ENCODE measurements at regions not wholly inside any gene's neighbourhood (a gene's known extent, or its start where the extent isn't known, plus 50 kb on each side); places are given as distances from the start of the nearest gene placed in this dataset.

DNA sequence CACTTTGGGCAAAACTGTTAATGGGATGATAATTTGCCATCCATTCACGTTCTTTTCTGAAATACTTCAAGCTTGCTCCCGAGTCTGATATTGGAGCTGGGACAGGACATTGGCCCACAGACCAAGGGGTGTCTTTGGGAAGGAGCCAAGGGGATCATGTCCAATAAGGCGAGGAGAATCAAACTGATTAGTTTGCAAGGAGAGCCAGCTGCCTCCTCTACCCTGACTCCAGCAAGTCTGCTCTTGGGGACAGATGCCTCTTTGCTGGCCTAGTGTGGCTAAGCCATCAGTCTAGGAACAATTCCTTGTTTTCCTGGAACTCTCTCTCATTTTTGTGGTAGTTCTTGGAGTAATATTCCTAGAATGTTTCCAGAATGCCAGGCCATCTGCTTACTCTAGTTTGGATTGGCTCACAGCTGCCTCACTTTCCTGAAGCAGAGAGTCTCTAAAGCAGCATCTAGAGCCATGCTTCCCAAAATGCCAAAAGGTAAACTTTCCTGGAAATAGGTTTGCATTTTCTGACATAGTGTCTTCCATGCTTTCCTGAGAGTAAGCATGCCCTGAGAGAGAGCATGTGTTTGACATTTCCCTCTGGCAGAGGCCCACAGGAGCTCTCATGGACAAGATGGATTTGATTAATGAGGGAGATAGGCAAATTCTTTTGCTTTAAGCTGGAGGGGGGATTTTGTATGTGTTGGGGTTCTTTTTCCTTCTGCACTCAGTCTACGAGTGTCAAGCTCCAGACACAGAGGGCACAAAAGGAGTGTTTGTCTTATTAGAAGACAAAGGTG lies 145.6 kb downstream of the GDAP2 start:
- in situ Hi-C loops (cut with MboI; ENCODE audit: low sequenced_read_pairs, unreplicated experiment), result no loop called here
- no peak for DNase-seq (ENCODE audit: low spot score)
- TF ChIP-seq, protein P1, sequence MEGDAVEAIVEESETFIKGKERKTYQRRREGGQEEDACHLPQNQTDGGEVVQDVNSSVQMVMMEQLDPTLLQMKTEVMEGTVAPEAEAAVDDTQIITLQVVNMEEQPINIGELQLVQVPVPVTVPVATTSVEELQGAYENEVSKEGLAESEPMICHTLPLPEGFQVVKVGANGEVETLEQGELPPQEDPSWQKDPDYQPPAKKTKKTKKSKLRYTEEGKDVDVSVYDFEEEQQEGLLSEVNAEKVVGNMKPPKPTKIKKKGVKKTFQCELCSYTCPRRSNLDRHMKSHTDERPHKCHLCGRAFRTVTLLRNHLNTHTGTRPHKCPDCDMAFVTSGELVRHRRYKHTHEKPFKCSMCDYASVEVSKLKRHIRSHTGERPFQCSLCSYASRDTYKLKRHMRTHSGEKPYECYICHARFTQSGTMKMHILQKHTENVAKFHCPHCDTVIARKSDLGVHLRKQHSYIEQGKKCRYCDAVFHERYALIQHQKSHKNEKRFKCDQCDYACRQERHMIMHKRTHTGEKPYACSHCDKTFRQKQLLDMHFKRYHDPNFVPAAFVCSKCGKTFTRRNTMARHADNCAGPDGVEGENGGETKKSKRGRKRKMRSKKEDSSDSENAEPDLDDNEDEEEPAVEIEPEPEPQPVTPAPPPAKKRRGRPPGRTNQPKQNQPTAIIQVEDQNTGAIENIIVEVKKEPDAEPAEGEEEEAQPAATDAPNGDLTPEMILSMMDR (IDR thresholded peaks at IDR 0.05; ENCODE audit: borderline replicate concordance, control extremely low read depth, extremely low read depth, insufficient read depth, missing control alignments), result no peak

DNA sequence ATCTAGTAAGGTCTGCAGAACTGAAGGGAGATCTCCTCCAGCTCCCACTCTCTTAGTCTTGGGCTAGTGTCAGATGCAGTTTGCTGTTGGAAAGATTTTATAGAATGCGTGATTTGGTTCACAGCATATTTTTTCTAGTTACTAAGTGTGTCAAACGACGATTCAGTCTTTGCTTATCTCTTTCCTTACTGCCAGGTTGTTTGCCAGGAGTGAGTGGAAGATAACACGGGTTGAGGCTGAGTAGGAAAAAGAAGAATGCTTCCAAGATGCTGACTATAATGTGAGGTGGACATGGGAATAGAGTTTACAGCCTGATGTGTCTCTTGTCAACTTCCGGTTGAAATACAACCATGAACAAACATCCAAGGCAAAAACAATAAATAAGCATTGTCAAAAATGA lies 141.4 kb downstream of the GDAP2 start:
- in situ Hi-C loops (cut with MboI; ENCODE audit: low sequenced_read_pairs, unreplicated experiment), result no loop called here

DNA sequence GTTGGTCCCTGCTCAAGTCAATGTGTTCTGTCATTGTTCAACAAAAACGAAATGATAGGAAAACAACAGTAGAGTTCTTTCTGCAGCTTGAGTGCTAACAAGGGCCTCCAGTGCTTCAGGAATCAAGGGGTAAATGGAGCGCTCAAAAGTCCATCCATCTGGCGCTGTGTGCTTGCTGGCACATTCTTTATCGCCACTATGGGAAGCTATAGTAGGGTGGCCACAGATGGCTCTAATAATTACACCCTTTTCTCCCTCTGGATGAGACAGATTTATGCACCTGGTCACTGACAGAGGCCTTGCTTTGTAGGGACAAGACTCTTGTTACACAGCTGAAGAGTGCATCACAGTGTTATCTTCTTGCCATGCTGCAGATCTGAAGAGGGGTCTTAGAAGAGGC lies 136.0 kb downstream of the GDAP2 start:
- in situ Hi-C loops (cut with MboI; ENCODE audit: low sequenced_read_pairs, unreplicated experiment), result no loop called here
- no peak for DNase-seq (ENCODE audit: low spot score)
- TF ChIP-seq, protein P1 (IDR thresholded peaks at IDR 0.05; ENCODE audit: borderline replicate concordance, control extremely low read depth, extremely low read depth, insufficient read depth, missing control alignments), result no peak

More for the DNA sequence above, 141.4 kb downstream of the GDAP2 start:
- no peak for DNase-seq (ENCODE audit: low spot score)
- TF ChIP-seq, protein P1 (IDR thresholded peaks at IDR 0.05; ENCODE audit: borderline replicate concordance, control extremely low read depth, extremely low read depth, insufficient read depth, missing control alignments), result no peak

DNA sequence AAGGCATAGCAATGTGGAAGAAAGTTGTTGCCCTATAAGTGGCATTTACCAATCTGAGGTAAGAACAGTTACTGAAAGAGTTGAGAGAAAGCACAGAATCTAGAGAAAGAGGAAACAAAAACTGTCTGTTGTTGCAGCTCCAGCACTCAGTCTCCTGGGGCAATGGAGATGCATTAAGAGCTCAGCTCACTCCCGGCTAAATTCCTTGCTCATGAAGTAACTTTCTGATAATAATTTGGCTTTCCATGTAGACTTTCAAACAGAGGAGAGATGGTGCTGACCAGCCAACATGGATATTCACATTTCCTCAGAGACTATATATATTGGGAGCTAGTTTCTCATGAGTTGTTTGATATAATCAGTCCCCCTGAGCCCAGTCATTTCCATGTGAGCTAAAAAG lies 135.3 kb downstream of the GDAP2 start:
- no peak for DNase-seq (ENCODE audit: low spot score)
- TF ChIP-seq, protein P1 (IDR thresholded peaks at IDR 0.05; ENCODE audit: borderline replicate concordance, control extremely low read depth, extremely low read depth, insufficient read depth, missing control alignments), result no peak
- in situ Hi-C loops (cut with MboI; ENCODE audit: low sequenced_read_pairs, unreplicated experiment), result no loop called here

DNA sequence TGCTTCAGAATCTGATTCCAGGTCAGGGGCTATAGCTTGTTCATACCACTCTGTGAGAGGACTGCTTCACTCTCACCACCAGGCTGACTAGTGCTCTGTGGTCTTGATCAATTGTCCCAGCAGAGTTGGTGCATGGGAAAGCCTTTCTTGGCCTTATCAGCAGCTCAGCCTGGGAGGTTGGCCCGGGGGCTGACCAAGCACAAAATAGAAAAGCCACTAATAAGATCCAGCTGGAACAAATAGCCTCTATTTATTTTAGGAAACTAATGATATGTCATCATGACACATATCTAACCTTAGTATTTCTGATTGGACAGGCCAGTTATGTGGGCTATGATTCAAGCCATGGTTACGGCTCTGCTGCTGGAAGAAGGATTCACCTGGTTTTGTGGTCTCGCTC lies 134.2 kb downstream of the GDAP2 start:
- in situ Hi-C loops (cut with MboI; ENCODE audit: low sequenced_read_pairs, unreplicated experiment), result no loop called here
- no peak for DNase-seq (ENCODE audit: low spot score)
- TF ChIP-seq, protein P1 (IDR thresholded peaks at IDR 0.05; ENCODE audit: borderline replicate concordance, control extremely low read depth, extremely low read depth, insufficient read depth, missing control alignments), result no peak

DNA sequence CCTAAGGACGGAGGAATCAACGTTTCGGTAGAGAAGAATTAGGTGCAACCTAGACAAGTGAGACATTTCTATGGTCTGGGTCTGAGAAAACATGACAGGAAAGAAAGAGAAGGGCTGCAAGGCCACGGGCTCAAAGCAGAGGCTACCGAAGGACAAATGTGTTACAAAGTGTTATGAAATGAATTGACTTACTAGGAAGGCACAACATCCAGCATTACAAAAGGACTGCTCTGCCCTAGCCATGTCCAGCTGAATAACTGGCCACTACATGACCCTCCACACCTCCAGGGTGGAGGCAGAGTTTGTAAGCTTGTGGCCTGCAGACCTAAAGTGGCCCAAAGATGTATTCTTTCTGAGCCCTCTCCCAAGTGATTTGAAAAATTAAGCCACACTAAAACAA lies 133.6 kb downstream of the GDAP2 start:
- TF ChIP-seq, protein P1 (IDR thresholded peaks at IDR 0.05; ENCODE audit: borderline replicate concordance, control extremely low read depth, extremely low read depth, insufficient read depth, missing control alignments), result no peak
- in situ Hi-C loops (cut with MboI; ENCODE audit: low sequenced_read_pairs, unreplicated experiment), result no loop called here
- no peak for DNase-seq (ENCODE audit: low spot score)
